CD8-positive, alpha-beta memory T cell (primary cell): ENCODE measurements at regions not wholly inside any gene's neighbourhood (a gene's known extent, or its start where the extent isn't known, plus 50 kb on each side); places are given as distances from the start of the nearest gene placed in this dataset.
"Not testable (repeated sequence)": the region's sequence is repeated elsewhere in the genome, so short reads cannot be mapped to it uniquely, and the experiment has no call there.

ENCODE experiments used
- CTCF ChIA-PET: fragments of 350-600 bp; sonication (Branson Sonifier 250); formaldehyde crosslinking; loops from one replicate; lab custom pipeline; 2021; ENCODE audit warnings: antibody characterized with exemption; lab: Charles Lee
- POLR2A ChIA-PET: fragments of 350-600 bp; sonication (Branson Sonifier 250); formaldehyde crosslinking; loops from one replicate; lab custom pipeline; 2021; ENCODE audit warnings: antibody characterized with exemption; lab: Charles Lee
- DNase-seq, 5 donors: peaks; one replicate each; pipeline versions ENCODE4 v3.0.0 to v3.0.0-alpha.2; 2020 to 2022; ENCODE audit warnings: mixed read lengths in 1 of 5
- H3K27ac ChIP-seq: one replicate; pipeline ENCODE4 v1.7.0; 2013; ENCODE audit warnings: low read depth, mild to moderate bottlenecking, low read length, moderate library complexity
- H3K27me3 ChIP-seq: 2 replicates; pipeline ENCODE4 v1.7.0; 2013; ENCODE audit warnings: low read length, mild to moderate bottlenecking; ENCODE audit not compliant: insufficient read depth, poor library complexity, severe bottlenecking
- H3K36me3 ChIP-seq: 2 replicates; pipeline ENCODE4 v1.7.0; 2013; ENCODE audit warnings: mild to moderate bottlenecking, low read length, moderate library complexity; ENCODE audit not compliant: insufficient read depth
- H3K4me1 ChIP-seq: 2 replicates; pipeline ENCODE4 v1.7.0; 2013; ENCODE audit warnings: mild to moderate bottlenecking, low read length, moderate library complexity; ENCODE audit not compliant: insufficient read depth
- H3K4me3 ChIP-seq: 2 replicates; pipeline ENCODE4 v1.7.0; 2013; ENCODE audit warnings: mild to moderate bottlenecking, low read length
- H3K9me3 ChIP-seq: 2 replicates; pipeline ENCODE4 v1.7.0; 2013; ENCODE audit warnings: mild to moderate bottlenecking, low read length
- H3K27ac Mint-ChIP-seq, 8 donors: one replicate each; pipeline ENCODE4 v1.8.0; 2020 to 2021; ENCODE audit warnings: mixed read lengths in 8 of 8, mild to moderate bottlenecking in 6 of 8, inconsistent platforms in 3 of 8, moderate library complexity in 3 of 8
- H3K27me3 Mint-ChIP-seq, 2 donors: one replicate each; pipeline ENCODE4 v1.8.0; 2020 to 2021; ENCODE audit warnings: mixed read lengths in 2 of 2, mild to moderate bottlenecking in 1 of 2, moderate library complexity in 1 of 2
- H3K36me3 Mint-ChIP-seq, 3 donors: one replicate each; pipeline ENCODE4 v1.8.0; 2020 to 2021; ENCODE audit warnings: mixed read lengths in 3 of 3, inconsistent platforms in 1 of 3, mild to moderate bottlenecking in 1 of 3
- H3K4me1 Mint-ChIP-seq, 3 donors: one replicate each; pipeline ENCODE4 v1.8.0; 2020 to 2021; ENCODE audit warnings: mixed read lengths in 3 of 3, inconsistent platforms in 1 of 3, mild to moderate bottlenecking in 1 of 3
- H3K4me3 Mint-ChIP-seq, 7 donors: one replicate each; pipeline ENCODE4 v1.8.0; 2020 to 2021; ENCODE audit warnings: mixed read lengths in 7 of 7, mild to moderate bottlenecking in 6 of 7, moderate library complexity in 4 of 7, inconsistent platforms in 2 of 7
- H3K9me3 Mint-ChIP-seq, 5 donors: one replicate each; pipeline ENCODE4 v1.8.0; 2020 to 2022; ENCODE audit warnings: mixed read lengths in 5 of 5, mild to moderate bottlenecking in 3 of 5, moderate library complexity in 2 of 5, inconsistent platforms in 1 of 5

DNA sequence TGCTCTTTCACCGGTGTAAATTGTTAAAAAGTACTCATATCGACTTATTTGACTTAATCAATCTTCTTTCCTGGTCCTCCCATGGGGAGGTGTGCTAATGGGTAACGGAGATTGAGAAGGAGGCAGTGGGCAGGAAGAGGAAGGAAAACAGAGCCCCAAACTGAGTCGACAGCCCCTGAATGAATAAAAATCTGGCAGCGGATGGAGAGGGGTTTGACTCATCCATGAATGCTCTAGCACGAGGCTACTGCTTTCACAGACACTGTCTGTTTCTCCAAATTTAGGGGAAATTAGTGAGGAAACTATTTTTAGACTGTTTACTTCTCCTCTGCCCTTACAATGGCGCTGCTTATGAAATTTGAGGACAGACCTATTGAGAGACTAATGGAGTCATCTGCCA is 142.2 kb upstream of the ATXN1 start:
- H3K27me3 Mint-ChIP-seq, result peaks cover 18 to 61% of the 10 kb centered on the region in 2 donors

DNA sequence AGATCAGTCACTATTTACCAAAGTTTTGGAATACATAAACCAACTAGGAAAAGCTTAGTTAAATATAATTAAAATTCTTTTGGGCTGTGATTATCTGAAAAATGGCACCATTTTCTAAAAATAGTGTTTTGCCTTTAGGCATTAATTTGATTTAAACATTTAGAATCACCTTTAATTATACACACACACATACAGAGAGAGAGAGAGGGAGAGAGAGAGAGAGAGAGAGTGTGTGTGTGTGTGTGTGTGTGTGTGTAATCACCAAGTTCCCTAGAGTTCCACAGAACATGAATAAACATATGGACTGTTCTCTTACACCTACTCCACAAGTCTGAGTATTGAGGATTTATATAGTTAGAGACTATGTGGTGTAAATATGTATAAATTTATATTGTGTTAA is 141.2 kb upstream of the ATXN1 start:
- Mint-ChIP-seq H3K27ac (no peak overlapping the region), H3K9me3 (no peaks in the 10 kb centered on the region), H3K4me1 (no peaks in the 10 kb centered on the region), H3K36me3 (no peaks in the 10 kb centered on the region), H3K27me3 (peaks cover 18 to 61% of the 10 kb centered on the region in 2 donors), H3K4me3 (no peak overlapping the region)
- DNase-seq, result no peak
- Histone ChIP-seq H3K36me3 (no peaks in the 10 kb centered on the region), H3K27me3 (no peaks in the 10 kb centered on the region), H3K4me3 (no peak overlapping the region), H3K4me1 (no peaks in the 10 kb centered on the region), H3K27ac (no peak overlapping the region), H3K9me3 (no peaks in the 10 kb centered on the region)
- CTCF ChIA-PET, result no interaction called here
- POLR2A ChIA-PET, result no interaction called here

More for the DNA sequence above, 142.2 kb upstream of the ATXN1 start:
- H3K27me3 ChIP-seq, result no peaks in the 10 kb centered on the region
- no peaks in the 10 kb centered on the region for H3K4me1 Mint-ChIP-seq
- H3K36me3 Mint-ChIP-seq, result no peaks in the 10 kb centered on the region
- ChIA-PET CTCF (no interaction called here), POLR2A (no interaction called here)
- H3K9me3 Mint-ChIP-seq, result no peaks in the 10 kb centered on the region
- H3K36me3 ChIP-seq, result no peaks in the 10 kb centered on the region
- DNase-seq, result no peak
- no peak overlapping the region for H3K27ac Mint-ChIP-seq
- no peak overlapping the region for H3K27ac ChIP-seq
- no peak overlapping the region for H3K4me3 Mint-ChIP-seq
- no peaks in the 10 kb centered on the region for H3K9me3 ChIP-seq
- H3K4me3 ChIP-seq, result no peak overlapping the region
- H3K4me1 ChIP-seq, result no peaks in the 10 kb centered on the region

DNA sequence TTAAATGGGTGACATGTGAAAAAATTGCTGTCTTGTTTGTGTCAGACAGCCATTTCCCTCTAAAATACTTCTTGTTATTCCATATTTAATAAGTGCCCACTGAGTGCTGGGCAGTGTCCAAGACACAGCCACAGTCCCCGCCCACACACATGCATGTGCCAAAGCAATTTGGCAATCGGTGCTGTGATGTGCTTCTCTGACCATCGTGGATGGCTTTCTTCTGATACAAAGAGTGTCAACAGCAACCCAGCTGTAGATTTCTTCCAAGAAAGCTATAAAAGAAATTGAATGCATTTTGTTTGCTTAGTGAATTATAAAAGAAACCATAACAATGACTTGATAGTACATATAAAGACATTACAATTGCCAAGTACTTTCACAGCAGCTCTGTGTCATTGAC is 140.5 kb upstream of the ATXN1 start:
- Histone ChIP-seq H3K27ac (no peak overlapping the region), H3K4me3 (no peak overlapping the region), H3K4me1 (no peaks in the 10 kb centered on the region), H3K9me3 (no peaks in the 10 kb centered on the region), H3K36me3 (no peaks in the 10 kb centered on the region), H3K27me3 (no peaks in the 10 kb centered on the region)
- H3K9me3 Mint-ChIP-seq, result no peaks in the 10 kb centered on the region
- H3K4me1 Mint-ChIP-seq, result no peaks in the 10 kb centered on the region
- no peak overlapping the region for H3K4me3 Mint-ChIP-seq
- CTCF ChIA-PET, result no interaction called here
- POLR2A ChIA-PET, result no interaction called here
- no peaks in the 10 kb centered on the region for H3K36me3 Mint-ChIP-seq
- no peak for DNase-seq
- peaks cover 16 to 63% of the 10 kb centered on the region in 2 donors for H3K27me3 Mint-ChIP-seq
- H3K27ac Mint-ChIP-seq, result no peak overlapping the region

DNA sequence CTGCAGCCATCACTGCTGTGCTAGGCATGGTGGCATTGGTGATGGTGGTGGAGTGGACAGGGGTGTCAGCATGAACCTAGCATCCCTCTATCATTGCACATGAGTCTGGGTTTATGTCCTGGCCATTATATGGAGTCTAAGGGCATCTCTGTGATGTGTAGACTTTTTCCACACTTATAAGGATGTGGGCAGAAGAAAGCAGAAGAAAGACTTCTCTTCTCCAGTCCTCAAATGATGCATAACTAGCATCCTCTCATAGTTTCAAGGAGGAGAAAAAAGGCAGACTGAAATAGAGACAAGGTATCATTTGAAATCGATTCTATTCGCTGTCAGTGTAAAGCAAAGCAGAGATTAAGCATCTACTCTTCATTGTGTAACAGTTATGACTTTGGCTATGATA is 140.0 kb upstream of the ATXN1 start:
- no peak overlapping the region for H3K4me3 Mint-ChIP-seq
- Histone ChIP-seq H3K36me3 (no peaks in the 10 kb centered on the region), H3K9me3 (no peaks in the 10 kb centered on the region), H3K4me3 (no peak overlapping the region), H3K4me1 (no peaks in the 10 kb centered on the region), H3K27me3 (no peaks in the 10 kb centered on the region), H3K27ac (no peak overlapping the region)
- H3K36me3 Mint-ChIP-seq, result no peaks in the 10 kb centered on the region
- H3K27me3 Mint-ChIP-seq, result peaks cover 18 to 61% of the 10 kb centered on the region in 2 donors
- DNase-seq, result no peak
- ChIA-PET CTCF (no interaction called here), POLR2A (no interaction called here)
- no peaks in the 10 kb centered on the region for H3K9me3 Mint-ChIP-seq
- H3K27ac Mint-ChIP-seq, result peak overlapping the region in 1 of 8 donors; percentile 24
- H3K4me1 Mint-ChIP-seq, result no peaks in the 10 kb centered on the region

DNA sequence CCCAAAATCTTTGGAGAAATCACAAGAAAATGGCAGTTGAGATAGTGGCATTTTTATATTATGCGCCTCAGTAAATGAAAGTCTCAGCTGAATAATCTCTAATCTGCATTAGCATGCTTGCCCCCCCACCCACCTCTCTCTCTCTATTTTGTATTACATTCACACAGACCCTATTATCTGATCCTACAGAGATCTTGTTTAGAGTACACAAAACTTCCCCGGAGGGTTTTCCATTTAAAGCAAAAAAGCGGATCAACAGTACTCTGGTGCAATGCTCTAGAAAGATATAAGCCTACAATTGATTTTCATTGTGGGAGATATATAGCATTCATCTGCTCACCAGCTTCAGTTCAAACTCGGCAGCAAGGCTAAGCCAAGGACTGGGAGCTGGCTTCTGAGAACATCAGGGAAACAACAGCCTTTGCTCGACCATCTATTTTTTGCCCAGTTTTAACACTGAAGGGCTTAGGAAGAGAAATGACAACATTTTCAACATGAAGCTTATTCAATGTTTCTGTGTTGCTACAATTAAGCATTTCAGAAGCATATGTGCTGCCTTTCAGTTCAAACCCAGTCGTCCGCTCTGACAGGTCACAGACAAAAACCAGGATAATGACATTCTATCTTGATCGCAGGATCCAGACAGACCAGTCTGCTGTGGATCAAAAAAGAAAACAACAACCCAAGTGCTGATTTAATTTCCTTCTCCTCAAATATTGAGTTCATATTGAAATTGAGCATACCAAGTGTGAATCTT is 137.6 kb upstream of the ATXN1 start:
- H3K9me3 ChIP-seq, result no peaks in the 10 kb centered on the region
- no peak overlapping the region for H3K4me3 ChIP-seq
- ChIA-PET CTCF (no interaction called here), POLR2A (no interaction called here)
- no peaks in the 10 kb centered on the region for H3K36me3 Mint-ChIP-seq
- peak overlapping the region in 1 of 8 donors; percentile 11 for H3K27ac Mint-ChIP-seq
- no peak overlapping the region for H3K27ac ChIP-seq
- no peaks in the 10 kb centered on the region for H3K36me3 ChIP-seq
- DNase-seq, result no peak
- H3K4me3 Mint-ChIP-seq, result no peak overlapping the region
- peaks cover 17 to 52% of the 10 kb centered on the region in 2 donors for H3K27me3 Mint-ChIP-seq
- no peaks in the 10 kb centered on the region for H3K4me1 ChIP-seq
- no peaks in the 10 kb centered on the region for H3K4me1 Mint-ChIP-seq
- H3K27me3 ChIP-seq, result no peaks in the 10 kb centered on the region
- peaks cover 2 to 9% (median 6%) of the 10 kb centered on the region in 5 donors for H3K9me3 Mint-ChIP-seq

DNA sequence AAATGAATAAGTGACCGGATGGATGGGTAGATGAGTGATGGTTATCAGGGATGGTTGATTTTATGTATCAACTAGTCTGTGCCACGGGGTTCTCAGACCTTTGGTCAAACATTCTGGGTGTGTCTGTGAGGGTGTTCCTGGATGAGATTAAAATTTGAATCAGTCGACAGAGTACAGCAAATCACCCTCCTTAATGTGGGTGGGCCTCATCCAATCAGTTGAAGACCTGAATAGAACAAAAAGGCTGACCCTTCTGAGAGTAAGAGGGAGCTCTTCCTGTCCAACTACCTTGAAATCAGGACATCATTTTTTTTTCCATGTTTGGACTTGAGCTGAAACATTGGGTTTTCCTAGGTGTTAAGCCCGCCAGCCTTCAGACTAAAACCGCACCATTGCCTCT is 136.4 kb upstream of the ATXN1 start:
- Histone ChIP-seq H3K9me3 (no peaks in the 10 kb centered on the region), H3K27ac (no peak overlapping the region), H3K4me3 (no peak overlapping the region), H3K36me3 (no peaks in the 10 kb centered on the region), H3K4me1 (no peaks in the 10 kb centered on the region), H3K27me3 (no peaks in the 10 kb centered on the region)
- Mint-ChIP-seq H3K4me1 (no peaks in the 10 kb centered on the region), H3K9me3 (peaks cover 6 to 18% (median 11%) of the 10 kb centered on the region in 5 donors), H3K27me3 (peaks cover 12 to 42% of the 10 kb centered on the region in 2 donors), H3K36me3 (no peaks in the 10 kb centered on the region), H3K27ac (no peak overlapping the region), H3K4me3 (no peak overlapping the region)
- ChIA-PET CTCF (no interaction called here), POLR2A (no interaction called here)
- DNase-seq, result no peak

- no peaks in the 10 kb centered on the region for H3K4me1 Mint-ChIP-seq
- no peaks in the 10 kb centered on the region for H3K36me3 Mint-ChIP-seq
- no peak overlapping the region for H3K27ac ChIP-seq
- H3K4me3 ChIP-seq, result no peak overlapping the region
- H3K9me3 ChIP-seq, result no peaks in the 10 kb centered on the region
- H3K36me3 ChIP-seq, result no peaks in the 10 kb centered on the region
- H3K4me3 Mint-ChIP-seq, result no peak overlapping the region
- H3K27ac Mint-ChIP-seq, result no peak overlapping the region
- H3K9me3 Mint-ChIP-seq, result peaks cover 6 to 18% (median 13%) of the 10 kb centered on the region in 5 donors
- POLR2A ChIA-PET, result no interaction called here
- no peak for DNase-seq
- peaks cover 8 to 22% of the 10 kb centered on the region in 2 donors for H3K27me3 Mint-ChIP-seq
- CTCF ChIA-PET, result interaction anchor here (0.6 kb wide), 1 partner anchor 908 kb away, joined by 3 read pairs; no protein-coding TSS in a partner anchor
- no peaks in the 10 kb centered on the region for H3K4me1 ChIP-seq
- no peaks in the 10 kb centered on the region for H3K27me3 ChIP-seq
These were observed 133.0 kb upstream of the ATXN1 start for GRCh38 chr6:16894301-16894700.

GRCh38 chr6:16891110-16891509 is 129.8 kb upstream of the ATXN1 start:
- H3K27me3 Mint-ChIP-seq, result peaks cover 10 to 22% of the 10 kb centered on the region in 2 donors
- H3K4me1 Mint-ChIP-seq, H3K4me3 Mint-ChIP-seq, DNase-seq, H3K4me3 ChIP-seq, H3K36me3 Mint-ChIP-seq, POLR2A ChIA-PET, H3K27ac ChIP-seq, H3K27ac Mint-ChIP-seq, H3K27me3 ChIP-seq, H3K4me1 ChIP-seq, H3K9me3 ChIP-seq, H3K36me3 ChIP-seq, CTCF ChIA-PET: not testable (repeated sequence)
- H3K9me3 Mint-ChIP-seq, result peaks cover 6 to 22% (median 13%) of the 10 kb centered on the region in 5 donors
